Ishikawa (cell line): ENCODE measurements at regions not wholly inside any gene's neighbourhood (a gene's known extent, or its start where the extent isn't known, plus 50 kb on each side); places are given as distances from the start of the nearest gene placed in this dataset.

Experiments
- CEBPB ChIP-seq: IDR thresholded peaks from 2 replicates; pipeline ENCODE4 v1.6.1; 2012
- EP300 ChIP-seq: IDR thresholded peaks from 2 replicates; pipeline ENCODE4 v1.6.1; 2012; ENCODE audit warnings: borderline replicate concordance
- FOXM1 ChIP-seq: IDR thresholded peaks from 2 replicates; pipeline ENCODE4 v1.6.1; 2012; ENCODE audit warnings: low read depth, borderline replicate concordance
- NFIC ChIP-seq: IDR thresholded peaks from 2 replicates; pipeline ENCODE4 v1.6.1; 2012
- RAD21 ChIP-seq: IDR thresholded peaks from 2 replicates; pipeline ENCODE4 v1.6.1; 2012; ENCODE audit warnings: low read depth
- TAF1 ChIP-seq: IDR thresholded peaks from 2 replicates; pipeline ENCODE4 v1.6.1; 2012; ENCODE audit warnings: low read depth, mild to moderate bottlenecking
- TCF12 ChIP-seq: IDR thresholded peaks from 2 replicates; pipeline ENCODE4 v1.6.1; 2012; ENCODE audit warnings: low read depth
- TEAD4 ChIP-seq: IDR thresholded peaks from 2 replicates; pipeline ENCODE4 v1.6.1; 2012
- USF1 ChIP-seq: IDR thresholded peaks from 2 replicates; pipeline ENCODE4 v1.6.1; 2012
- YY1 ChIP-seq: IDR thresholded peaks from 2 replicates; pipeline ENCODE4 v1.6.1; 2012; ENCODE audit warnings: low read depth

GRCh38 chr6:113365191-113365590 lies 492.0 kb upstream of the MARCKS start:
- TF ChIP-seq TEAD4, result no peak
- TF ChIP-seq NFIC, result no peak
- no peak for TF ChIP-seq FOXM1
- no peak for TF ChIP-seq YY1
- no peak for TF ChIP-seq EP300
- TF ChIP-seq RAD21, result no peak
- no peak for TF ChIP-seq TAF1
- no peak for TF ChIP-seq CEBPB
- TF ChIP-seq USF1, result no peak
- no peak for TF ChIP-seq TCF12
